ENCODE measurements at regions not wholly inside any gene's neighbourhood (a gene's known extent, or its start where the extent isn't known, plus 50 kb on each side); places are given as distances from the start of the nearest gene placed in this dataset.

DNA sequence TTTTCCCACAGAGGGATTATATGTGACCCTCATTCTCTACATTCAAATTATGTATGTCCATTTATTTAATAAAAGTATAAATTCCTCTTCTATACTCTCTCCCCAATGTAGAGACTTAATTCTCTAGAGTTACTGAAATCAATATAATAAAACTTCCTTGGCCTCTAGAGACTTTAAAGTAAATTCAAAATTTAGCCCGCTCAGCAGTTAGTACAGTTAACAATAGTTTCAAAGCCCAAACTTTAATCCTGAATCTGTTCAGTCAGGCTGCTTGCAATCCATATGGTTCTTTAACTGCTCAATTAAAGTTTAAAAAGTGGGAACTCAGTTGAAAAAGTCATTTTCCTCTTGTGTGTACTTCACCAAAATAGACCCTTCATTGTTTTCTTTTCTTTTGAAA is 2558.4 kb downstream of the ARAP2 start:
- no peak for ATAC-seq (ENCODE audit: low FRiP score)
- no peak for DNase-seq (ENCODE audit: low spot score)
- TF ChIP-seq, protein P1, sequence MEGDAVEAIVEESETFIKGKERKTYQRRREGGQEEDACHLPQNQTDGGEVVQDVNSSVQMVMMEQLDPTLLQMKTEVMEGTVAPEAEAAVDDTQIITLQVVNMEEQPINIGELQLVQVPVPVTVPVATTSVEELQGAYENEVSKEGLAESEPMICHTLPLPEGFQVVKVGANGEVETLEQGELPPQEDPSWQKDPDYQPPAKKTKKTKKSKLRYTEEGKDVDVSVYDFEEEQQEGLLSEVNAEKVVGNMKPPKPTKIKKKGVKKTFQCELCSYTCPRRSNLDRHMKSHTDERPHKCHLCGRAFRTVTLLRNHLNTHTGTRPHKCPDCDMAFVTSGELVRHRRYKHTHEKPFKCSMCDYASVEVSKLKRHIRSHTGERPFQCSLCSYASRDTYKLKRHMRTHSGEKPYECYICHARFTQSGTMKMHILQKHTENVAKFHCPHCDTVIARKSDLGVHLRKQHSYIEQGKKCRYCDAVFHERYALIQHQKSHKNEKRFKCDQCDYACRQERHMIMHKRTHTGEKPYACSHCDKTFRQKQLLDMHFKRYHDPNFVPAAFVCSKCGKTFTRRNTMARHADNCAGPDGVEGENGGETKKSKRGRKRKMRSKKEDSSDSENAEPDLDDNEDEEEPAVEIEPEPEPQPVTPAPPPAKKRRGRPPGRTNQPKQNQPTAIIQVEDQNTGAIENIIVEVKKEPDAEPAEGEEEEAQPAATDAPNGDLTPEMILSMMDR (IDR thresholded peaks at IDR 0.05) = no peak

DNA sequence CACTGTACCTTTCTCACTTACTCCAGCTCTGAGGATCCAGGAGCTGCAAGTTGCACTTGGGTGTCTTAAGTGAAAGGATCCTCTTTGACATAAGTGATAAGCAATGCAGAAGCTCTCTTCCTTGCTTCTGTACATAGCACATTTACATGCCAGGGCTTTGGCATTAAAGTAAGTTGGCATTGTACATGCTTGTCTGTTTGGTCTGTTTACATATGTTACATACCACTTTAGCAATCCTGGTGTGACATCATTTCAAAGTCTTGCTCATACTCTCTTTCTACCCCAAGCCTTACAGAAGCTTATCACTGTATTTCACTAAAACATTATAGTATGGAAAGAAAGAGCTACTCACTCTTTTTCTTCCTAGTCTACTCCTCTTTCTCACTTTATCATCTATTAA is 2548.3 kb downstream of the ARAP2 start:
- TF ChIP-seq, protein P1 (IDR thresholded peaks at IDR 0.05) = no peak

DNA sequence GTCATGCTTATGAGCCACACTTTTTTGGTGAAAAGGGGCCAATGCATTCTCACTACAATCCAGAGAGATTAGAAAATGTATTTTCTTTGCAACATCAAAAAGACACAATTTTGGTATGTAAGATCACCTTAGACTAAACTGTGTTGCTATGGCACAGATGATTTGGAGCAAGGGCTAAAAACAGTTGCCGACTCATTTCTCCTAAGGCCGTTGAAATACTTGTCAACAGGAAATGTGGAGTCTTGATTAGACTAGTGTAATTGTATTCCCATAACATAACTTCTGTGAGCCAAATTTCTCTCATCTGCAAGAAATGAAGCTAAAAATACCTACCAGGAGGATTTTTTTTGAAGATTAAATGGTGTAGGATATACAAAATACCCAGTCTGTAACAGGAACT is 2547.7 kb downstream of the ARAP2 start:
- peak; percentile 41 for ATAC-seq (ENCODE audit: low FRiP score)
- TF ChIP-seq, protein P1 (IDR thresholded peaks at IDR 0.05) = no peak
- DNase-seq (ENCODE audit: low spot score) = no peak

More for the DNA sequence above, 2548.3 kb downstream of the ARAP2 start:
- DNase-seq (ENCODE audit: low spot score) (no peak), ATAC-seq (ENCODE audit: low FRiP score) (no peak)

DNA sequence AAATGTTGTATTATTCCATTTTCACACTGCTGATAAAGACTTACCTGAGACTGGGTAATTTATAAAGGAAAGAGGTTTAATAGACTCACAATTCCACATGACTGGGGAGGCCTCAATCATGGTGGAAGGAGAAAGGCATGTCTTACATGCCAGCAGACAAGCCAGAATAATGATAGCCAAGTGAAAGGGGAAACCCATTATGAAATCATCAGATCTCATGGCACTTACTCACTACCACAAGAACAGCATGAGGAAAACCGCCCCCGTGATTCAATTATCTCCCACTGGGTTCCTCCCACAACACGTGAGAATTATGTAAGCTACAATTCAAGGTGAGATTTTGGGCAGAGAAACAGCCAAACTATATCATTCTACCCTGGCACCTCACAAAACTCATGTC is 2535.1 kb downstream of the ARAP2 start:
- TF ChIP-seq, protein P1 (IDR thresholded peaks at IDR 0.05) = no peak
- no peak for ATAC-seq (ENCODE audit: low FRiP score)

DNA sequence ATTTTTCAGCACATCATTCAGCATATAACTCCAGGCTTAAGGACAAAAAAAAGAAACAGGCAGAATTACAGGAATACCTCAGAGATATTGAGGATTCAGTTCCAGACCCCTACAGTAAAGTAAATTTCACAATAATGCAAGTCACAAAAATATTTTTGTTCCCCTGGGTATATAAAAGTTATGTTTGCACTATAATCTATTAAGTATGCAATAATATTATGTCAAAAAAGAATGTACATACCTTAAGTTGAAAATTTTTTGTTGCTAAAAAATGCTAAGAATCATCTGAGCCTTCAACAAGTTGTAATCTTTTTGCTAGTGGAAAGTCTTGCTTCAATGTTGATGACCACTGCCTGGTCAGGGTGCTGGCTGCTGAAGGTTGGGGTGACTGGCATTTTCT is 2532.5 kb downstream of the ARAP2 start:
- TF ChIP-seq, protein P1 (IDR thresholded peaks at IDR 0.05) = no peak

More for the DNA sequence above, 2535.1 kb downstream of the ARAP2 start:
- DNase-seq (ENCODE audit: low spot score) = no peak

DNA sequence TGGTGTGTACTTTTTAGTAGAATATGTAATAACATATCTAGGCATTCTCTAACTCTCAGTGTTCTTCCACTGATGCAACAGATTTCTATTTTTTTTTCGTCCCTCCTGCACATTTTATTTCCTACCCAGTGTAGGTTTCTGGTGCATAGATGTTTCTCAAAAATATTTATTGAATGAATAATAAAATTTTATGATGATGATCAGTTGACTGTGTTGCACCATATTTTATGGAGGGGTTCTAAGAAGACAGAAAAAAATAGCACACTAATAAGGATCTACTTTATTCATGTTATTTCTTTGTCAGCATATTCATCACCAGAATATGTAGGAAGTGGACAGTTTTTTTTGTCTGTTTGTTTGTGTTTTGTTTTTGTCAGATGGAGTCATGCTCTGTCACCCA is 2529.3 kb downstream of the ARAP2 start:
- TF ChIP-seq, protein P1 (IDR thresholded peaks at IDR 0.05) = no peak
- DNase-seq (ENCODE audit: low spot score) (no peak), ATAC-seq (ENCODE audit: low FRiP score) (no peak)

More for the DNA sequence above, 2532.5 kb downstream of the ARAP2 start:
- ATAC-seq (ENCODE audit: low FRiP score) (no peak), DNase-seq (ENCODE audit: low spot score) (no peak)

DNA sequence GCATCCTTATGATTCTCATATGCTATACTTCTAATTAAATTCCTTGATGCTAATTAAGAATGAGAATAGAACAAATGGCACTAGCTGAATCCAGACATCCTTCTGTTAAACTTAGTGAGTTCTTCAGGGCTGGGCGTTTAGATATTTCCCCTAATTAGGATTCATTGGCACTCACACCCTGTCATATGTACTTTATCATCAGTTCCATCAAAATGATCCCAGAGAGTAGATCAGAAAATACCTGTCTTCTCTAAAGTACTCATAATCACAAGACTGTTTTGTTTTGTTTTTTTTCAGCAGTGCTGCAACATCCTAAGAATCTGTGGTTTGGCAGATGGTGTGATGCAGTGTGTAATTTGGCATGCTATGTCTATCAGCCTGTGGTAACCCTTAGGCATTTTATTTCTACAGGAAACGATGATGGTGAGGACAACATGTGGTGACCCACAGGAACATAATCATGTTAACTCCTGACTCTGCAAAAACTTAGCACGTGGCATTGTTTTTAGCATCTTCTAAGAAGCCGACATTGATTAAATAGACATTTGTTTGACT is 2528.4 kb downstream of the ARAP2 start:
- ATAC-seq (ENCODE audit: low FRiP score) (no peak), DNase-seq (ENCODE audit: low spot score) (no peak)
- TF ChIP-seq, protein P1 (IDR thresholded peaks at IDR 0.05) = no peak

Data from omental fat pad (tissue), 3 donors.